CD14-positive monocyte (primary cell): ENCODE measurements at regions not wholly inside any gene's neighbourhood (a gene's known extent, or its start where the extent isn't known, plus 50 kb on each side); places are given as distances from the start of the nearest gene placed in this dataset.

ENCODE experiments used
- DNase-seq, 3 donors: peaks; one replicate each; pipeline ENCODE4 v3.0.0-alpha.2; 2011 to 2022
- H2AFZ ChIP-seq: 2 replicates; pipeline ENCODE4 v1.6.0; 2012; ENCODE audit warnings: mild to moderate bottlenecking, low read depth, low read length, inconsistent platforms; ENCODE audit not compliant: insufficient read depth, poor library complexity, severe bottlenecking
- H3K27ac ChIP-seq, 2 donors: 1 replicate in 1 of 2; 2 replicates in 1 of 2; pipeline ENCODE4 v1.5.1; 2012 to 2013; ENCODE audit warnings: low read length in 2 of 2, control low read depth in 1 of 2, inconsistent platforms in 1 of 2, low read depth in 1 of 2, mild to moderate bottlenecking in 1 of 2
- H3K27me3 ChIP-seq, 2 donors: one replicate each; pipeline versions ENCODE4 v1.6.0 to v1.6.1; 2011 to 2013; ENCODE audit warnings: low read length in 2 of 2; ENCODE audit not compliant: control insufficient read depth in 2 of 2, insufficient read depth in 2 of 2
- H3K36me3 ChIP-seq, 2 donors: replicated peaks in 1 of 2; 1 replicate in 1 of 2; 2 replicates in 1 of 2; pipeline versions ENCODE4 v1.5.1 to v1.6.1; 2012 to 2013; ENCODE audit warnings: low read length in 2 of 2, control low read depth in 1 of 2, inconsistent platforms in 1 of 2, mild to moderate bottlenecking in 1 of 2; ENCODE audit not compliant: insufficient read depth in 2 of 2, control insufficient read depth in 1 of 2
- H3K4me1 ChIP-seq, 2 donors: 1 replicate in 1 of 2; 2 replicates in 1 of 2; pipeline versions ENCODE4 v1.5.1 to v1.6.1; 2012 to 2013; ENCODE audit warnings: low read length in 2 of 2, control low read depth in 1 of 2, inconsistent platforms in 1 of 2, mild to moderate bottlenecking in 1 of 2, moderate library complexity in 1 of 2; ENCODE audit not compliant: insufficient read depth in 2 of 2, control insufficient read depth in 1 of 2
- H3K4me2 ChIP-seq: replicated peaks from 2 replicates; pipeline ENCODE3; 2012; ENCODE audit warnings: low read length, moderate library complexity, mild to moderate bottlenecking; ENCODE audit not compliant: poor library complexity, severe bottlenecking; ENCODE audit errors: extremely low read depth
- H3K4me3 ChIP-seq, 3 experiments: fragments of 200-600 bp in 1 of 3; sonication (generic) in 1 of 3; replicated peaks in 1 of 3; 1 replicate in 2 of 3; 2 replicates in 1 of 3; pipeline ENCODE4 v1.5.1; 2011 to 2013; ENCODE audit warnings: low read length in 3 of 3, mild to moderate bottlenecking in 3 of 3, control low read depth in 2 of 3, low read depth in 2 of 3, inconsistent platforms in 1 of 3, moderate library complexity in 1 of 3
- H3K79me2 ChIP-seq: 2 replicates; pipeline ENCODE4 v1.6.0; 2012; ENCODE audit warnings: mild to moderate bottlenecking, control low read depth, inconsistent platforms, low read length, moderate library complexity; ENCODE audit not compliant: insufficient read depth
- H3K9ac ChIP-seq: 2 replicates; pipeline ENCODE4 v1.6.0; 2017; ENCODE audit warnings: low read length, mild to moderate bottlenecking; ENCODE audit not compliant: insufficient read depth, poor library complexity, severe bottlenecking
- H3K9me3 ChIP-seq, 2 donors: replicated peaks in 1 of 2; 1 replicate in 1 of 2; 2 replicates in 1 of 2; pipeline versions ENCODE4 v1.5.1 to v1.6.1; 2012 to 2013; ENCODE audit warnings: low read length in 2 of 2, control low read depth in 1 of 2; ENCODE audit not compliant: control insufficient read depth in 1 of 2, insufficient read depth in 1 of 2
- H4K20me1 ChIP-seq: 2 replicates; pipeline ENCODE4 v1.6.0; 2012; ENCODE audit warnings: mild to moderate bottlenecking, low read length, control low read depth, moderate library complexity; ENCODE audit not compliant: insufficient read depth
- H3K27ac Mint-ChIP-seq, 7 donors: one replicate each; pipeline ENCODE4 v1.8.0; 2020; ENCODE audit warnings: mild to moderate bottlenecking in 7 of 7, mixed read lengths in 7 of 7, moderate library complexity in 6 of 7, inconsistent platforms in 2 of 7
- H3K27me3 Mint-ChIP-seq, 3 donors: one replicate each; pipeline ENCODE4 v1.8.0; 2021 to 2022; ENCODE audit warnings: low read depth in 3 of 3, mild to moderate bottlenecking in 3 of 3, mixed read lengths in 3 of 3, moderate library complexity in 3 of 3, inconsistent platforms in 1 of 3
- H3K36me3 Mint-ChIP-seq, 2 donors: one replicate each; pipeline ENCODE4 v1.8.0; 2020; ENCODE audit warnings: mixed read lengths in 2 of 2, inconsistent platforms in 1 of 2, mild to moderate bottlenecking in 1 of 2
- H3K4me1 Mint-ChIP-seq: one replicate; pipeline ENCODE4 v1.8.0; 2020; ENCODE audit warnings: mild to moderate bottlenecking, mixed read lengths
- H3K4me3 Mint-ChIP-seq, 2 donors: one replicate each; pipeline ENCODE4 v1.8.0; 2020; ENCODE audit warnings: mild to moderate bottlenecking in 2 of 2, mixed read lengths in 2 of 2, moderate library complexity in 1 of 2
- H3K9me3 Mint-ChIP-seq, 7 donors: one replicate each; pipeline ENCODE4 v1.8.0; 2020 to 2022; ENCODE audit warnings: mixed read lengths in 7 of 7, mild to moderate bottlenecking in 6 of 7, moderate library complexity in 6 of 7, inconsistent platforms in 2 of 7
- CTCF ChIP-seq: fragments of 200-600 bp; IDR thresholded peaks from one replicate; pipeline ENCODE4 v1.8.0; 2022; ENCODE audit warnings: antibody characterized with exemption, mild to moderate bottlenecking
- WGBS: methylation state at CpG from one replicate; pipeline ENCODE4 v1.1.5; 2013; ENCODE audit warnings: missing lambda C conversion rate; ENCODE audit not compliant: insufficient coverage; 5-methylcytosine and 5-hydroxymethylcytosine counted together
- intact Hi-C, 2 donors: fragments of 100-400 bp; cut with micrococcal nuclease; formaldehyde crosslinking; loops; one replicate each; pipeline versions ENCODE4 v1.15.0 to v1.15.1; 2023

DNA sequence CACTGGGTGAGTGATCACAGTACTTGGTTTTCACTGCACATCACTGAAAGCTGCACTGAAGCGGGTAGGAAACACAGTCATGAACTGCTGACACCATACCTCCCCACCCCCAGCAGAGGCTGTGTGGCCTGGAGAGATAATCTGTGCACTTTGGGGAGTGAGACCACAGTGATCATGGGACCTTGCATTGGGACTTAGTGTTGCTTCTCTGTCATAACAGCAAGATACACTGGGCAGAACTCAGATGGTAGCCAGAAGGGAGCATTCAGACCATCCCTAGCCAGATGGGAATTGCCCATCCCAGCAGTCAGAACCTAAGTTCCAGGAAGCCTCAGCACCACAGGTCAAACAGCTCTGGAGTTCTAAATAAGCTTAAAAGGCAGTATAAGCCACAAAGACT is 346.4 kb upstream of the TMEM229A start:
- Histone ChIP-seq H4K20me1 (no peaks in the 10 kb centered on the region), H3K4me2 (no peak overlapping the region), H3K4me1 (no peaks in the 10 kb centered on the region), H3K79me2 (no peaks in the 10 kb centered on the region), H3K36me3 (no peaks in the 10 kb centered on the region), H3K9ac (no peak overlapping the region), H2AFZ (no peak overlapping the region), H3K9me3 (peaks cover 0 to 11% of the 10 kb centered on the region in 2 donors), H3K27me3 (no peaks in the 10 kb centered on the region), H3K27ac (no peak overlapping the region), H3K4me3 (no peak overlapping the region)
- H3K4me3 Mint-ChIP-seq = no peak overlapping the region
- DNase-seq = no peak
- H3K27me3 Mint-ChIP-seq = peaks cover 0 to 2% (median 1%) of the 10 kb centered on the region in 3 donors
- no peaks in the 10 kb centered on the region for H3K36me3 Mint-ChIP-seq
- peaks cover 0 to 6% (median 2%) of the 10 kb centered on the region in 7 donors for H3K9me3 Mint-ChIP-seq
- no peak overlapping the region for H3K27ac Mint-ChIP-seq
- WGBS = no CpG with 5 or more reads among the region's 1 CpG
- intact Hi-C loops = no loop called here
- no peaks in the 10 kb centered on the region for H3K4me1 Mint-ChIP-seq
- no peak for TF ChIP-seq CTCF

GRCh38 chr7:124376111-124376510 is 343.2 kb upstream of the TMEM229A start:
- Histone ChIP-seq H3K4me3 (no peak overlapping the region), H2AFZ (no peak overlapping the region), H3K27ac (no peak overlapping the region), H4K20me1 (no peaks in the 10 kb centered on the region), H3K36me3 (no peaks in the 10 kb centered on the region), H3K9me3 (peaks cover 0 to 11% of the 10 kb centered on the region in 2 donors), H3K27me3 (no peaks in the 10 kb centered on the region), H3K4me2 (no peak overlapping the region), H3K4me1 (no peaks in the 10 kb centered on the region), H3K79me2 (no peaks in the 10 kb centered on the region), H3K9ac (no peak overlapping the region)
- TF ChIP-seq CTCF = no peak
- Mint-ChIP-seq H3K4me1 (no peaks in the 10 kb centered on the region), H3K9me3 (peaks cover 0 to 6% (median 4%) of the 10 kb centered on the region in 7 donors), H3K27ac (no peak overlapping the region), H3K4me3 (no peak overlapping the region), H3K36me3 (no peaks in the 10 kb centered on the region), H3K27me3 (peaks cover 0 to 2% (median 1%) of the 10 kb centered on the region in 3 donors)
- intact Hi-C loops = no loop called here
- WGBS = no CpG with 5 or more reads among the region's 4 CpGs
- no peak for DNase-seq
